ENCODE measurements at regions not wholly inside any gene's neighbourhood (a gene's known extent, or its start where the extent isn't known, plus 50 kb on each side); places are given as distances from the start of the nearest gene placed in this dataset.
"Not testable (repeated sequence)": the region's sequence is repeated elsewhere in the genome, so short reads cannot be mapped to it uniquely, and the experiment has no call there.

- POLR2A ChIA-PET = not testable (repeated sequence)
Observed at GRCh38 chr6:126220901-126221300, 119.0 kb upstream of the CENPW start.

DNA sequence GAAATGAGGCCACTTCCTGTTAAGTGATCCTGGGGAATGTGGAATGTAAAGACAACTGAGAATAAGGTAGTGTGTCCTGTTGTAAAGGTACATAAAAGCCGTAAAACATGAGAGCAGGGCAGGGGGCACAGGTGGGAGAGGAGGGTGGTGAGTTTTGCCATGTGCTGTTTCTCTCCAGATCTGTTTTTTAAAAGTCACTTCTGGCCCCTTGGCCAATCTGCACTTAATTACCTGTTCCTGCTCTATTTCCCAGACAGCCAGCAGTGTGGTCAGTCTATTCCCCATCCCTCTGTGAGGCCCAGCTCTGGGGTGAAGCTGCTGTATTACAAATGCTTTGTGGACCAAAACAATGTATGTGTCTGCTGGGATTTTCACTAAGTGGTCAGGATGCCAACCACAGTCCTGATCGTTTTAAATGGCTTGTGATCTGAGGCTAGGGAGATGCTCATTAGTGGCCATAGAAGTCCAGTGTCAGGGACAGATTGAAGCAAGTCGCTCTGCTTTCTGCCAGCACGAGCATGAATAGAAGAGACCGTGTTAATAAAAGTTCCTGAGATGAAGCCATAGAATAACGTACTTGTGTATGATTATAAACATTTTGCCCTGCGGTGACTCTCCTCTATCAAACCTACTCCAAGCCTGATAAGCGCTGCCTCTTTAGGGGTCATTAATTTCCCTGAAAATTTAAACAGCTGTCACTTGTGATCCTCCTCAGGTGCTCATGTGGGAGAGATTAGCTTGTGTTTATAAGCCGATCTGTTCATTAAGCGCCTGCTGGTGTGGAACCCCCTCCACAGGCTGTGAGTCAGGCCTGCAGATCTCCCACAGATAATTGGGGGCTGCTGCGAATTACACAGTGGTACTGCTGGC lies 111.8 kb upstream of the CENPW start:
- Mint-ChIP-seq H3K36me3 (no peaks in the 10 kb centered on the region), H3K4me1 (ENCODE audit: low read depth) (no peaks in the 10 kb centered on the region), H3K9me3 (no peaks in the 10 kb centered on the region), H3K27ac (no peak overlapping the region), H3K4me3 (no peak overlapping the region), H3K27me3 (no peaks in the 10 kb centered on the region)
- intact Hi-C loops (cut with micrococcal nuclease) = no loop called here
- ChIA-PET POLR2A (no interaction called here), CTCF (no interaction called here)
- DNase-seq = no peak

More at GRCh38 chr6:126220901-126221300, 119.0 kb upstream of the CENPW start:
- H3K4me1 Mint-ChIP-seq (ENCODE audit: low read depth); DNase-seq; H3K9me3 Mint-ChIP-seq; intact Hi-C loops (cut with micrococcal nuclease); H3K27ac Mint-ChIP-seq; H3K4me3 Mint-ChIP-seq; H3K27me3 Mint-ChIP-seq; CTCF ChIA-PET; H3K36me3 Mint-ChIP-seq: not testable (repeated sequence)

DNA sequence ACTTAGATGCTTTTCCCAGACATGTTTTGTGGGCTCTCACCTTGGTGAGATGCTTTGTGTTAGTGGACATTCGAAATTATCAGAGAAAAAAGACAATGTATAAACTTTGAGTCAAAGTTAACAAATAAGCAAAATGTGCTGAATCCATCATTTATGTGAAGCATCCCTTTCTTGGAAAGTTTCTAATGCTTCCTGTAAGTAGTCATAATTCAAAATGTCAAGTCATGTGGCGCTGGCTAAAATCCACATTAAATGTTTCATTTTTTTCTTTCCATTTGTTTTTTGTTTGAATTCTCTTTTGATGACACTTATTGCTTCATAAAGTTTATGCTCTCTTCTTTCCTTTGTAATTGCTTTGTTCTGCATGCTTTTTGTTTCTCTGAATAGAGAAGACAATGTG lies 107.2 kb upstream of the CENPW start:
- POLR2A ChIA-PET = no interaction called here
- Mint-ChIP-seq H3K4me3 (no peak overlapping the region), H3K9me3 (peaks cover 2% of the 10 kb centered on the region)

DNA sequence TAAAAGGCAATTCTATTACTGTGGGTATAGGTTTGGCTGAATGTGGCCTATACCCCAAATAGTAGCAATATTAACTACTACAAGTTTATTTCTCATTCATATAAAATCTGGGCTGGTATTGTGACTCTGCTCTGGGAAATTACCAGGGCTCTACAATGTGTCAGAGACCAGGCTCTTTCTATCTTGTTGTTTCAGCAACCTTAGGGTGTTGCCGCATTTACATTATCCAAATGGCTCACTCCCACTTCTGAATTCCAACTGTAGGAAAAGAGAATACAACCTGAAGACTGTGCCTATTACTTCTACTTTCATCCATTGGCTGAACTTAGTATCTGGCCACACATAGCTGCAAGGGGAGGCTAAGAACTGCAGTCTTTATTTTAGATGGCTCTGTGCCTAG lies 106.7 kb upstream of the CENPW start:
- no peak for DNase-seq
- ChIA-PET POLR2A (no interaction called here), CTCF (no interaction called here)
- no peaks in the 10 kb centered on the region for H3K36me3 Mint-ChIP-seq
- peaks cover 2% of the 10 kb centered on the region for H3K9me3 Mint-ChIP-seq
- H3K4me1 Mint-ChIP-seq (ENCODE audit: low read depth) = no peaks in the 10 kb centered on the region
- intact Hi-C loops (cut with micrococcal nuclease) = no loop called here
- no peak overlapping the region for H3K4me3 Mint-ChIP-seq
- no peaks in the 10 kb centered on the region for H3K27me3 Mint-ChIP-seq
- H3K27ac Mint-ChIP-seq = no peak overlapping the region

More for the DNA sequence above, 107.2 kb upstream of the CENPW start:
- Mint-ChIP-seq H3K27ac (no peak overlapping the region), H3K36me3 (no peaks in the 10 kb centered on the region), H3K4me1 (ENCODE audit: low read depth) (no peaks in the 10 kb centered on the region), H3K27me3 (no peaks in the 10 kb centered on the region)
- no peak for DNase-seq
- intact Hi-C loops (cut with micrococcal nuclease) = no loop called here
- CTCF ChIA-PET = no interaction called here

DNA sequence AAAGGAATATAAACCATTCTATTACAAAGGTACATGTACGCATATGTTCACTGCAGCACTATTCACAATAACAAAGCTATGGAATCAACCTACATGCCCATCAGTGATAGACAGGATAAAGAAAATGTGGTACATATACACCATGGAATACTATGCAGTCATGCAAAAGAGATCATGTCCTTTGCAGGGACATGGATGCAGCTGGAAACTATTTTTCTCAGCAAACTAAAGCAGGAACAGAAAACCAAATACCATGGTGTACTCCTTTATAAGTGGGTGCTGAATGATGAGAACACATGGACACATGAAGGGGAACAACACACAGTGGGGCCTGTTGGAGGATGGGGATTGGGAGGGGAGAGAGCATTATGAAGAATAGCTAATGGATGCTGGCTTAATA lies 104.6 kb upstream of the CENPW start:
- intact Hi-C loops (cut with micrococcal nuclease) = no loop called here
- H3K27me3 Mint-ChIP-seq = no peaks in the 10 kb centered on the region
- ChIA-PET CTCF (no interaction called here), POLR2A (no interaction called here)
- H3K4me1 Mint-ChIP-seq (ENCODE audit: low read depth) = no peaks in the 10 kb centered on the region
- H3K36me3 Mint-ChIP-seq = peaks cover 4% of the 10 kb centered on the region
- no peak overlapping the region for H3K4me3 Mint-ChIP-seq
- peaks cover 8% of the 10 kb centered on the region for H3K9me3 Mint-ChIP-seq
- no peak overlapping the region for H3K27ac Mint-ChIP-seq
- no peak for DNase-seq

DNA sequence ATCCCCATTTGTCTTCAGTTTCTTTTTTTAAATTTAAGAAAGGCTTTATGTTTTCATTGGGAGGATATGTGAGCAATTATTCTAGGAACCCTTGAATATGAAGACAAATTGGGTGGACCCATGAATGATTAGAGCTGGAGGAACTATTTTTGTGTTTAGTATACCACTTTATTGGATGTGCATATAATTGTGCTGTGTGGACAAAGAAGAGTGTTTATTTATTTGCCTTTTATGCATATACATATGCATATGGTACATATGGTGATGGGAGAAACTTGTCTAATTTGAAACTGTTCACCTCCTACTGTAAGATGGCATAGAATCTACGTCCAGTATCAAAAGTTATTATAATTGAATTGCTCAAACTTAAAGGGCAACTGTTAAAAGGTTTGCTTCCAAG lies 94.8 kb upstream of the CENPW start:
- POLR2A ChIA-PET = no interaction called here
- Mint-ChIP-seq H3K4me1 (ENCODE audit: low read depth) (no peaks in the 10 kb centered on the region), H3K4me3 (no peak overlapping the region), H3K36me3 (no peaks in the 10 kb centered on the region), H3K27ac (no peak overlapping the region), H3K9me3 (no peaks in the 10 kb centered on the region), H3K27me3 (no peaks in the 10 kb centered on the region)
- intact Hi-C loops (cut with micrococcal nuclease) = no loop called here
- no peak for DNase-seq
- CTCF ChIA-PET = no interaction called here

GRCh38 chr6:126252154-126252553 lies 87.8 kb upstream of the CENPW start:
- DNase-seq = no peak
- intact Hi-C loops (cut with micrococcal nuclease) = no loop called here
- H3K4me3 Mint-ChIP-seq = no peak overlapping the region
- no peak overlapping the region for H3K27ac Mint-ChIP-seq
- H3K27me3 Mint-ChIP-seq = no peaks in the 10 kb centered on the region
- no peaks in the 10 kb centered on the region for H3K4me1 Mint-ChIP-seq (ENCODE audit: low read depth)
- ChIA-PET POLR2A (no interaction called here), CTCF (no interaction called here)
- peaks cover 2% of the 10 kb centered on the region for H3K9me3 Mint-ChIP-seq
- H3K36me3 Mint-ChIP-seq = peaks cover under 1% of the 10 kb centered on the region

GRCh38 chr6:126253431-126253830 lies 86.5 kb upstream of the CENPW start:
- H3K4me1 Mint-ChIP-seq (ENCODE audit: low read depth) = no peaks in the 10 kb centered on the region
- intact Hi-C loops (cut with micrococcal nuclease) = no loop called here
- DNase-seq = no peak
- peaks cover 3% of the 10 kb centered on the region for H3K36me3 Mint-ChIP-seq
- no peak overlapping the region for H3K27ac Mint-ChIP-seq
- no peaks in the 10 kb centered on the region for H3K27me3 Mint-ChIP-seq
- H3K9me3 Mint-ChIP-seq = peaks cover 3% of the 10 kb centered on the region
- POLR2A ChIA-PET = no interaction called here
- CTCF ChIA-PET = no interaction called here
- H3K4me3 Mint-ChIP-seq = no peak overlapping the region

- CTCF ChIA-PET = no interaction called here
- Mint-ChIP-seq H3K27ac (no peak overlapping the region), H3K36me3 (peaks cover 9% of the 10 kb centered on the region), H3K4me1 (ENCODE audit: low read depth) (no peaks in the 10 kb centered on the region), H3K4me3 (no peak overlapping the region), H3K9me3 (peaks cover 32% of the 10 kb centered on the region), H3K27me3 (no peaks in the 10 kb centered on the region)
- POLR2A ChIA-PET = no interaction called here
- DNase-seq = no peak
- intact Hi-C loops (cut with micrococcal nuclease) = no loop called here
Observed at GRCh38 chr6:126258150-126258549, 81.8 kb upstream of the CENPW start.

DNA sequence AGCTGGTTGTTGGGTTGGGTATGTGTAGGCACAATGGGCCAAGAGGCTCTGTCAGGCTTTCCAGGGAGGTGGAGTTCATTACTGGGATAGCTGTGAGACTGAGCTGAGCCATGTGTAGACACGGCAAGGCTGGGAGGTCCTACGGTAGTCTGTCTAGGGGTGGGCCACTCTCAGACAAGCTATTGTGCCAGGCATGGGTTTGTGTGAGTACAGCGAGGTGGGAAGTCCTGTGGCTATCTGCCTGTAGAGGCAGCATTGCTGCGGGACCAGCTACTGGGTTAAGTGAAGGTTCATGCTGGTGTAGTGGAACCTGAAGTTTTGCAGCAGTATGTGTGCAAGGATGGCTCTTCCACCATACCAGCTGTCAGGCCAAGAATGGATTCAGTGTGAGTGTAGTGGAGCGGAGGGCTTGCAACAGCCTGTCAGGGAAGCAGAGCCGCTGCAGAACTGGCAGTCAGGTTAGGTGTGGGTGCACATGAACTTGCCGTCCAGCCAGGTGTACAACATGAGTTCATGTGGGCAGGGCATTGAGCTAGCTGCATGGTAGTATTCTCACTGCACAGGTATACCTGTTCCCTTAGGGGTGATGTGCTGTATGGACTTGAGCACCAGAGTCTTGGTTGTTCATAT lies 78.0 kb upstream of the CENPW start:
- Mint-ChIP-seq H3K4me1 (ENCODE audit: low read depth) (no peaks in the 10 kb centered on the region), H3K4me3 (no peak overlapping the region), H3K27me3 (no peaks in the 10 kb centered on the region), H3K36me3 (peaks cover 9% of the 10 kb centered on the region), H3K27ac (no peak overlapping the region), H3K9me3 (peaks cover 32% of the 10 kb centered on the region)
- CTCF ChIA-PET = no interaction called here
- intact Hi-C loops (cut with micrococcal nuclease) = no loop called here
- no peak for DNase-seq
- POLR2A ChIA-PET = no interaction called here

DNA sequence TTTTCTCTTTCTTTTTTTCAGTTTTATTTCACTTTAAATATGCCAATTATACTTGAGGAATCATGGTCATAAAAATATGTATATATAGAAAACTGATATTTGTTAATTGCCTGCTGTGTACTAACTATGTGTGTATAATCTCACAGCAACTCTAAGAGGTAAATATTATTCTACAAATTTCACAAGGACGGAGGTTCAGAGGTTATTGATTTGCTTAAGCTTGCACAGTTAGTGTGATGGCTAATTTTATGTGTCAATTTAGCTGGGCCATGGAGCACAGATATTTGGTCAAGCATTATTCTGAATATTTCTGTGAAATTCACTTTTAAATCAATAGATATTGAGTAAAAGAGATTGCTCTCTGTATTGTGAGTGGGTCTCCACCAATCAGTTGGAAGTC lies 75.7 kb upstream of the CENPW start:
- H3K4me3 Mint-ChIP-seq = no peak overlapping the region
- ChIA-PET CTCF (no interaction called here), POLR2A (no interaction called here)
- H3K4me1 Mint-ChIP-seq (ENCODE audit: low read depth) = no peaks in the 10 kb centered on the region
- H3K36me3 Mint-ChIP-seq = peaks cover 3% of the 10 kb centered on the region
- H3K27me3 Mint-ChIP-seq = no peaks in the 10 kb centered on the region
- H3K27ac Mint-ChIP-seq = no peak overlapping the region
- intact Hi-C loops (cut with micrococcal nuclease) = no loop called here
- no peak for DNase-seq
- peaks cover 26% of the 10 kb centered on the region for H3K9me3 Mint-ChIP-seq

- no peak for DNase-seq
- ChIA-PET CTCF (no interaction called here), POLR2A (no interaction called here)
- Mint-ChIP-seq H3K27me3 (no peaks in the 10 kb centered on the region), H3K4me3 (no peak overlapping the region), H3K27ac (no peak overlapping the region), H3K36me3 (no peaks in the 10 kb centered on the region), H3K9me3 (peaks cover 4% of the 10 kb centered on the region), H3K4me1 (ENCODE audit: low read depth) (no peaks in the 10 kb centered on the region)
- intact Hi-C loops (cut with micrococcal nuclease) = no loop called here
Observed at GRCh38 chr6:126266664-126267063, 73.3 kb upstream of the CENPW start.

- POLR2A ChIA-PET = no interaction called here
- Mint-ChIP-seq H3K27ac (no peak overlapping the region), H3K4me3 (no peak overlapping the region), H3K9me3 (no peaks in the 10 kb centered on the region), H3K27me3 (no peaks in the 10 kb centered on the region), H3K36me3 (no peaks in the 10 kb centered on the region), H3K4me1 (ENCODE audit: low read depth) (no peaks in the 10 kb centered on the region)
- intact Hi-C loops (cut with micrococcal nuclease) = no loop called here
- no peak for DNase-seq
- CTCF ChIA-PET = no interaction called here
Observed at GRCh38 chr6:126267626-126268025, 72.3 kb upstream of the CENPW start.

All from activated CD4-positive, alpha-beta memory T cell treated with anti-CD3 and anti-CD28 coated beads for 36 hours (primary cell).